ENCODE measurements at regions not wholly inside any gene's neighbourhood (a gene's known extent, or its start where the extent isn't known, plus 50 kb on each side); places are given as distances from the start of the nearest gene placed in this dataset.

DNA sequence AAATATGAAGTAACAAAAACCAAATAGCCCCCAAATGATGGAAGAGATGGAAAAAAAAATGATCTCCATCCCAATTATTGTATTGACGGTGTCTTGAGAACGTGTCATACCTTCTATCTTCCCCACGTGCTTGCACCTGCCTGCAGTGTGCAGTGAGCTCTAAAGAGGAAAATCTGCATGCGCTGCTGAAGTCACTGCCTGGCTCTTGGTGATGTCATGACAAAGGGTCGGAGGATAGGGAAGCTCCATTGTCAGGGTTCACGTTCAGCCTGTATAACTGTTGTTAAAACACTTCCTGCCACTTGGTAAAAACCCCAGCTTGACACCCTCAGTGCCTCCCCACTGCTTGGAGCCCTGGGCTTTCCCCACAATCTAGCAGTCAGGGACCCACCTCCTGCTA lies 549.2 kb upstream of the MKI67 start:
- Histone ChIP-seq H3K36me3 (ENCODE audit: control insufficient read depth in 2 of 2, insufficient read depth in 2 of 2, low read length in 1 of 2) (no peaks in the 10 kb centered on the region), H3K9me3 (ENCODE audit: control insufficient read depth in 2 of 2, insufficient read depth in 1 of 2, low read length in 1 of 2) (no peaks in the 10 kb centered on the region), H3K4me3 (ENCODE audit: low read length in 2 of 2) (no peak overlapping the region), H3K27me3 (ENCODE audit: control insufficient read depth in 2 of 2, insufficient read depth in 1 of 2, low read length in 1 of 2) (no peaks in the 10 kb centered on the region), H3K27ac (ENCODE audit: low read depth in 1 of 2, low read length in 1 of 2) (no peak overlapping the region), H3K4me1 (ENCODE audit: control insufficient read depth in 2 of 2, insufficient read depth in 2 of 2, low read length in 2 of 2) (no peaks in the 10 kb centered on the region)
- WGBS: 73% methylated on average over 6 of the region's 6 CpGs
- no peak for DNase-seq (ENCODE audit: low read depth in 6 of 9, low spot score in 9 of 9)

GRCh38 chr10:128680116-128680515 lies 553.9 kb upstream of the MKI67 start:
- H3K9me3 ChIP-seq (ENCODE audit: control insufficient read depth in 2 of 2, insufficient read depth in 1 of 2, low read length in 1 of 2): no peaks in the 10 kb centered on the region
- H3K4me1 ChIP-seq (ENCODE audit: control insufficient read depth in 2 of 2, insufficient read depth in 2 of 2, low read length in 2 of 2): no peaks in the 10 kb centered on the region
- 85% methylated on average over 8 of the region's 8 CpGs for WGBS
- no peaks in the 10 kb centered on the region for H3K36me3 ChIP-seq (ENCODE audit: control insufficient read depth in 2 of 2, insufficient read depth in 2 of 2, low read length in 1 of 2)
- H3K27me3 ChIP-seq (ENCODE audit: control insufficient read depth in 2 of 2, insufficient read depth in 1 of 2, low read length in 1 of 2): no peaks in the 10 kb centered on the region
- DNase-seq (ENCODE audit: low read depth in 6 of 9, low spot score in 9 of 9): no peak
- H3K27ac ChIP-seq (ENCODE audit: low read depth in 1 of 2, low read length in 1 of 2): no peak overlapping the region
- H3K4me3 ChIP-seq (ENCODE audit: low read length in 2 of 2): no peak overlapping the region

- no peaks in the 10 kb centered on the region for H3K9me3 ChIP-seq (ENCODE audit: control insufficient read depth in 2 of 2, insufficient read depth in 1 of 2, low read length in 1 of 2)
- no peaks in the 10 kb centered on the region for H3K27me3 ChIP-seq (ENCODE audit: control insufficient read depth in 2 of 2, insufficient read depth in 1 of 2, low read length in 1 of 2)
- no peaks in the 10 kb centered on the region for H3K4me1 ChIP-seq (ENCODE audit: control insufficient read depth in 2 of 2, insufficient read depth in 2 of 2, low read length in 2 of 2)
- no peak overlapping the region for H3K27ac ChIP-seq (ENCODE audit: low read depth in 1 of 2, low read length in 1 of 2)
- H3K36me3 ChIP-seq (ENCODE audit: control insufficient read depth in 2 of 2, insufficient read depth in 2 of 2, low read length in 1 of 2): no peaks in the 10 kb centered on the region
- H3K4me3 ChIP-seq (ENCODE audit: low read length in 2 of 2): no peak overlapping the region
- DNase-seq (ENCODE audit: low read depth in 6 of 9, low spot score in 9 of 9): no peak
- 90% methylated on average over 5 of the region's 5 CpGs for WGBS
These were observed 558.0 kb upstream of the MKI67 start for GRCh38 chr10:128684215-128684614.

DNA sequence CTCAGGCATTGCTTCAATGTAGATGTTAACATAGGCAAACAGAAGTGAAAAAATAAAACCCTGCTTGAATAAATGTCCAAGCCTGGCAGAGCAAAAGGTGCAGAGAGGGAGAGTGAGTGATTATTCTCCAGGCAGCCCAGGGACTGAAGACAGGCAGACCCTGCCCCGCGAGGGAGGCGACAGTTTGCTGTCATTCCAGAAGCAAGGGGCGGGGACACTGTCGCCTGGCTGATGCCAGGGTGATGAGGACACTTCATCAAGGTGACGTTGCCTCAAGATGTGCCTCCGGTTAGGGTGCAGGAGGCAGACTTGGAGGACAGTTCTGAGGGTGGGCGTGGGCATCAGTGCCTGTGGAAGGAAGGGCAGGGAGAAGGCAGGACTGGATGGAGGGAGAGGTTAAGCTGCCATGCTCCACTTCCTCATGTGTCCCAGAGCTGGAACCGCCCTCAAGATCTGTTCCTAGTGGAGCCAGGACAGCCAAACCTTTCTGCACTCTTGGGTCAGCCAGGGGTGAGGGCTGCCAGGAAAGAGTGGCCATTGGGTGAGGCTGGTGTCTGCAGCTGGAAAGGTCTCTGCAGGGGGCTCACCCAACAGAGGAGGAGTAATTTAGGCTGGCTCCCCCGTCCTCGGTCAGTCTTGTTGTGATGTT lies 560.5 kb upstream of the MKI67 start:
- Histone ChIP-seq H3K9me3 (ENCODE audit: control insufficient read depth in 2 of 2, insufficient read depth in 1 of 2, low read length in 1 of 2) (no peaks in the 10 kb centered on the region), H3K27ac (ENCODE audit: low read depth in 1 of 2, low read length in 1 of 2) (no peak overlapping the region), H3K27me3 (ENCODE audit: control insufficient read depth in 2 of 2, insufficient read depth in 1 of 2, low read length in 1 of 2) (peaks cover 0 to 5% of the 10 kb centered on the region in 2 donors), H3K4me3 (ENCODE audit: low read length in 2 of 2) (no peak overlapping the region), H3K36me3 (ENCODE audit: control insufficient read depth in 2 of 2, insufficient read depth in 2 of 2, low read length in 1 of 2) (no peaks in the 10 kb centered on the region), H3K4me1 (ENCODE audit: control insufficient read depth in 2 of 2, insufficient read depth in 2 of 2, low read length in 2 of 2) (no peaks in the 10 kb centered on the region)
- WGBS: 72% methylated on average over 11 of the region's 11 CpGs
- no peak for DNase-seq (ENCODE audit: low read depth in 6 of 9, low spot score in 9 of 9)

DNA sequence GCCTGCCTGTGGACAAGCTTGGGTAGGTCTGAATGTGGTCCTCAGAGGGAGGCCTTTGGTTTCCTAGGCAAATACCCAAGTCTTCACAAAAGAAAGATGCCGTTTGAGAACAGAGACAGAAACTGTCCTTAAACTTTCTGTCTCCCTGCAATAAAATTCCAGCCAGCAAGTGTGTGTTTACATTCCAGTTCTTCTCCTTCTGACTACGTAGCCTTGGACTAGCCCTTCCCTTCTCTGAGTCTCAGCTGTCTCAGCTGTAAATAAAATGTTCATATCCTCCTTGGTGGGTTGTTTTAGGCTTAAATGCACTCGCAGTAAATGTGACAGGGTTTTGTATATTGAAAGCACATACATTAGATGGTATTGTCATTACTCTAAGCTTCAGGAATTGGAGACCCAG lies 561.2 kb upstream of the MKI67 start:
- DNase-seq (ENCODE audit: low read depth in 6 of 9, low spot score in 9 of 9): no peak
- 85% methylated on average over 3 of the region's 3 CpGs for WGBS

DNA sequence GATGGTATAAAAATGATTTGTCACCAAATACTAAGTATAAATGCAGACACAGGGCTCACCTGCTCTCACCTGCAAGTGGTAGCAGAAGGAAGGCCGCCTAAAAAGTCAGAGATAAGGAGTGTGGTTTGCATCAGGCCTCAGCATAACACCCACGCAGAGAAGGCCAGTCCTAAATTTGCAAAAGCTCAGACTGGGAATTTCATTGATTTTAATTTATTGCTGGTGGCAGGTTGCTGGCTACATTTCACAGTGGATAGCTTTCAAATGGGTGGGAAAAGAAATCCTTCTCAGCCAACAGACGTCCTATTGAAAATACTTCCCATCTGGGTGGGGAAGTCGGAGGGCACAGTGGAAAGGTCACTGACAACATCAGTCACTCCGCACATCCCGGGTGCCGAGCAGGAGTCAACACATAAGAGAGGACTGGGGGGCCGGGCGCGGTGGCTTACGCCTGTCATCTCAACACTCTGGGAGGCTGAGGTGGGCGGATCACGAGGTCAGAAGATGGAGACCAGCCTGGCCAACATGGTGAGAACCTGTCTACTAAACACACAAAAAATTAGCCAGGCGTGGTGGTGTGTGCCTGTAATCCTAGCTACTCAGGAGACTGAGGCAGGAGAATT lies 561.8 kb upstream of the MKI67 start:
- Histone ChIP-seq H3K4me3 (ENCODE audit: low read length in 2 of 2) (no peak overlapping the region), H3K27ac (ENCODE audit: low read depth in 1 of 2, low read length in 1 of 2) (no peak overlapping the region), H3K9me3 (ENCODE audit: control insufficient read depth in 2 of 2, insufficient read depth in 1 of 2, low read length in 1 of 2) (no peaks in the 10 kb centered on the region), H3K27me3 (ENCODE audit: control insufficient read depth in 2 of 2, insufficient read depth in 1 of 2, low read length in 1 of 2) (peaks cover 0 to 7% of the 10 kb centered on the region in 2 donors), H3K36me3 (ENCODE audit: control insufficient read depth in 2 of 2, insufficient read depth in 2 of 2, low read length in 1 of 2) (no peaks in the 10 kb centered on the region), H3K4me1 (ENCODE audit: control insufficient read depth in 2 of 2, insufficient read depth in 2 of 2, low read length in 2 of 2) (no peaks in the 10 kb centered on the region)
- 91% methylated on average over 14 of the region's 14 CpGs for WGBS
- DNase-seq (ENCODE audit: low read depth in 6 of 9, low spot score in 9 of 9): no peak

More for the DNA sequence above, 561.2 kb upstream of the MKI67 start:
- no peaks in the 10 kb centered on the region for H3K9me3 ChIP-seq (ENCODE audit: control insufficient read depth in 2 of 2, insufficient read depth in 1 of 2, low read length in 1 of 2)
- no peak overlapping the region for H3K4me3 ChIP-seq (ENCODE audit: low read length in 2 of 2)
- no peaks in the 10 kb centered on the region for H3K36me3 ChIP-seq (ENCODE audit: control insufficient read depth in 2 of 2, insufficient read depth in 2 of 2, low read length in 1 of 2)
- no peaks in the 10 kb centered on the region for H3K4me1 ChIP-seq (ENCODE audit: control insufficient read depth in 2 of 2, insufficient read depth in 2 of 2, low read length in 2 of 2)
- H3K27ac ChIP-seq (ENCODE audit: low read depth in 1 of 2, low read length in 1 of 2): no peak overlapping the region
- peaks cover 0 to 5% of the 10 kb centered on the region in 2 donors for H3K27me3 ChIP-seq (ENCODE audit: control insufficient read depth in 2 of 2, insufficient read depth in 1 of 2, low read length in 1 of 2)

GRCh38 chr10:128689667-128690066 lies 563.4 kb upstream of the MKI67 start:
- no peaks in the 10 kb centered on the region for H3K36me3 ChIP-seq (ENCODE audit: control insufficient read depth in 2 of 2, insufficient read depth in 2 of 2, low read length in 1 of 2)
- H3K9me3 ChIP-seq (ENCODE audit: control insufficient read depth in 2 of 2, insufficient read depth in 1 of 2, low read length in 1 of 2): no peaks in the 10 kb centered on the region
- H3K4me3 ChIP-seq (ENCODE audit: low read length in 2 of 2): no peak overlapping the region
- peaks cover 0 to 7% of the 10 kb centered on the region in 2 donors for H3K27me3 ChIP-seq (ENCODE audit: control insufficient read depth in 2 of 2, insufficient read depth in 1 of 2, low read length in 1 of 2)
- no peaks in the 10 kb centered on the region for H3K4me1 ChIP-seq (ENCODE audit: control insufficient read depth in 2 of 2, insufficient read depth in 2 of 2, low read length in 2 of 2)
- H3K27ac ChIP-seq (ENCODE audit: low read depth in 1 of 2, low read length in 1 of 2): no peak overlapping the region
- no peak for DNase-seq (ENCODE audit: low read depth in 6 of 9, low spot score in 9 of 9)
- WGBS: 89% methylated on average over 5 of the region's 5 CpGs

DNA sequence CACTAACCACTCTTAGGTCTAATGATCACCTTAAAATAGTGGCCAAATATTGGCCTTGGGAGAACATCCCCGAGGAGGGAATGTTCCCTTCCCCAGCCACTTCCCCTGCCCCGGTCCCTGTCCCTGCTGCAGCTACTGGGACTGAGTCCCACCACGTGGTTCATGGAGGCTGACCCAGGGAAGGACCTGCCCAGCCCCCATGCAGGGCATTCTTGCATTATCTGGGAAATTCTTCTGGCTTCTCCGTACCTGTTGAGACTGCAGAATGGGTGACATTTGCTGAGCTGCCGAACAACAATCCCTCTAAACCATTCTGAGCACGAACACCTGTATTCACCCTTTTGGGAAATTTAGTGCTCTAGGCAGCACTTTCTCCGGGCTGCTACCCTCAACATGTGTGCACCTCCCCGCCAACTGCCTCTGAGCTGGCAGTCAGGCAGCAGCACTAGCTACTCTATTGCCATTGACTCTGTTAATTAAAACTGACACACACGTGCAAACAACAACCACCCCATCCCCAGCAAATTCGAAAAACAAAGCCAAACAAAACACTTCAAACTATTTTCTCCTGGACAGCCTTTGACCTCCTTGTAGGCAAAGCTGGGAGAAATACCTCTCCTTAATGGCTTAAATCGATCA lies 567.4 kb upstream of the MKI67 start:
- Histone ChIP-seq H3K27me3 (ENCODE audit: control insufficient read depth in 2 of 2, insufficient read depth in 1 of 2, low read length in 1 of 2) (peaks cover 0 to 7% of the 10 kb centered on the region in 2 donors), H3K9me3 (ENCODE audit: control insufficient read depth in 2 of 2, insufficient read depth in 1 of 2, low read length in 1 of 2) (no peaks in the 10 kb centered on the region), H3K27ac (ENCODE audit: low read depth in 1 of 2, low read length in 1 of 2) (no peak overlapping the region), H3K4me3 (ENCODE audit: low read length in 2 of 2) (no peak overlapping the region), H3K36me3 (ENCODE audit: control insufficient read depth in 2 of 2, insufficient read depth in 2 of 2, low read length in 1 of 2) (no peaks in the 10 kb centered on the region), H3K4me1 (ENCODE audit: control insufficient read depth in 2 of 2, insufficient read depth in 2 of 2, low read length in 2 of 2) (no peaks in the 10 kb centered on the region)
- 71% methylated on average over 11 of the region's 11 CpGs for WGBS
- DNase-seq (ENCODE audit: low read depth in 6 of 9, low spot score in 9 of 9): no peak

DNA sequence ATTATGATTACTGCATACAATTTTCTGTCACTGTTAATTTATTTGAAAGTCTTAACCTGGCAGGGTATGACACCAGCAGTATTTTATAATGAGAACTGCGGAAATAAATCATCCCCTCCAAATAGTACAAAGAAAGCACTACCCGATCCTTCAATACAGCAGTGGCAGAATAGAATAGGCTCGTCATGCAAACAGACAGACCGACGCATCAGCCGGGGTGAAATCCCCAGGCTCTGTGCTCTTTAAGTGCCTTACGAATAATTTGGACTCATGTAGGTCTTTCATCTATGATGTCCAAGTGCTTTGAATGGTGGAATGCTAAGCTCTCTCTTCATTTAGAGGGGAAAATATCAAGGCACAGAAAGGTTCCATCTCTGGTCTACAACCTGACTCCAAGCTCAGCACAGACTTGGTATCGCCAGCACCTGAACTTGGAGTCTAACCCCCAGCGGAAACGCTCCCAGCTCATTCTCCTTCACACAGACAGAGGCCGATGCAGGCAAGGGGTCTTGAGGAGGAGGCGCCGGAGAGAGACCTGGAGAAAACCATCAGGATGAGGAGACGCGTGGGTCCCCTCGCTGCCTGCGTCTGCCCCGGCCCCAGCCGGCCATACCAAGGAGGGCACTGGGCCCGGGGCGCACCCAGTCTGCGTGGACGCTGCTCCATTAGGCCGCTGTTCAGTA lies 568.1 kb upstream of the MKI67 start:
- H3K9me3 ChIP-seq (ENCODE audit: control insufficient read depth in 2 of 2, insufficient read depth in 1 of 2, low read length in 1 of 2): no peaks in the 10 kb centered on the region
- no peak overlapping the region for H3K27ac ChIP-seq (ENCODE audit: low read depth in 1 of 2, low read length in 1 of 2)
- no peak overlapping the region for H3K4me3 ChIP-seq (ENCODE audit: low read length in 2 of 2)
- WGBS: 93% methylated on average over 24 of the region's 24 CpGs
- H3K27me3 ChIP-seq (ENCODE audit: control insufficient read depth in 2 of 2, insufficient read depth in 1 of 2, low read length in 1 of 2): peaks cover 0 to 7% of the 10 kb centered on the region in 2 donors
- H3K36me3 ChIP-seq (ENCODE audit: control insufficient read depth in 2 of 2, insufficient read depth in 2 of 2, low read length in 1 of 2): no peaks in the 10 kb centered on the region
- H3K4me1 ChIP-seq (ENCODE audit: control insufficient read depth in 2 of 2, insufficient read depth in 2 of 2, low read length in 2 of 2): no peaks in the 10 kb centered on the region
- no peak for DNase-seq (ENCODE audit: low read depth in 6 of 9, low spot score in 9 of 9)

Data from thymus (tissue), 11 donors.